ENCODE measurements at regions not wholly inside any gene's neighbourhood (a gene's known extent, or its start where the extent isn't known, plus 50 kb on each side); places are given as distances from the start of the nearest gene placed in this dataset.

GRCh38 chr19:23519031-23519430 lies 123.8 kb upstream of the ZNF91 start:
- no peak for DNase-seq (ENCODE audit: low spot score)
- H3K9ac ChIP-seq (ENCODE audit: low read depth in 1 of 2, low read length in 2 of 2), result no peak overlapping the region
- H3K36me3 ChIP-seq (ENCODE audit: control insufficient read depth in 4 of 4, insufficient read depth in 3 of 4, low read depth in 1 of 4, low read length in 3 of 4), result no peaks in the 10 kb centered on the region
- peaks cover 0 to 13% (median 4%) of the 10 kb centered on the region in 4 donors for H3K9me3 ChIP-seq (ENCODE audit: control insufficient read depth in 4 of 4, low read length in 3 of 4)
- no peak overlapping the region for H3K4me3 ChIP-seq (ENCODE audit: low read depth in 1 of 3, low read length in 3 of 3)
- H3K27ac ChIP-seq (ENCODE audit: low read depth in 1 of 2, low read length in 2 of 2), result no peak overlapping the region
- 49% methylated on average over 1 of the region's 1 CpG for WGBS
- H3K4me1 ChIP-seq (ENCODE audit: control insufficient read depth in 4 of 4, insufficient read depth in 4 of 4, low read length in 3 of 4), result no peaks in the 10 kb centered on the region
- TF ChIP-seq ZBTB33 (IDR thresholded peaks at IDR 0.05), result no peak
- TF ChIP-seq MAX (IDR thresholded peaks at IDR 0.05), result no peak
- H3K27me3 ChIP-seq (ENCODE audit: control insufficient read depth in 4 of 4, insufficient read depth in 4 of 4, low read length in 3 of 4), result no peaks in the 10 kb centered on the region

GRCh38 chr19:23516266-23516665 lies 121.0 kb upstream of the ZNF91 start:
- H3K36me3 ChIP-seq (ENCODE audit: control insufficient read depth in 4 of 4, insufficient read depth in 3 of 4, low read depth in 1 of 4, low read length in 3 of 4), result no peaks in the 10 kb centered on the region
- no peak overlapping the region for H3K27ac ChIP-seq (ENCODE audit: low read depth in 1 of 2, low read length in 2 of 2)
- no peak for DNase-seq (ENCODE audit: low spot score)
- TF ChIP-seq MAX (IDR thresholded peaks at IDR 0.05) (no peak), JUND (IDR thresholded peaks at IDR 0.05) (no peak), ZBTB33 (IDR thresholded peaks at IDR 0.05) (no peak), RXRA (IDR thresholded peaks at IDR 0.05) (no peak), HNF4G (IDR thresholded peaks at IDR 0.05) (no peak)
- 80% methylated on average over 2 of the region's 2 CpGs for WGBS
- H3K4me1 ChIP-seq (ENCODE audit: control insufficient read depth in 4 of 4, insufficient read depth in 4 of 4, low read length in 3 of 4), result no peaks in the 10 kb centered on the region
- no peak overlapping the region for H3K4me3 ChIP-seq (ENCODE audit: low read depth in 1 of 3, low read length in 3 of 3)
- peaks cover 0 to 9% (median under 1%) of the 10 kb centered on the region in 4 donors for H3K9me3 ChIP-seq (ENCODE audit: control insufficient read depth in 4 of 4, low read length in 3 of 4)
- no peak overlapping the region for H3K9ac ChIP-seq (ENCODE audit: low read depth in 1 of 2, low read length in 2 of 2)
- no peaks in the 10 kb centered on the region for H3K27me3 ChIP-seq (ENCODE audit: control insufficient read depth in 4 of 4, insufficient read depth in 4 of 4, low read length in 3 of 4)

GRCh38 chr19:23515551-23515950 lies 120.3 kb upstream of the ZNF91 start:
- Histone ChIP-seq H3K27ac (ENCODE audit: low read depth in 1 of 2, low read length in 2 of 2) (no peak overlapping the region), H3K9ac (ENCODE audit: low read depth in 1 of 2, low read length in 2 of 2) (no peak overlapping the region), H3K36me3 (ENCODE audit: control insufficient read depth in 4 of 4, insufficient read depth in 3 of 4, low read depth in 1 of 4, low read length in 3 of 4) (no peaks in the 10 kb centered on the region), H3K27me3 (ENCODE audit: control insufficient read depth in 4 of 4, insufficient read depth in 4 of 4, low read length in 3 of 4) (no peaks in the 10 kb centered on the region), H3K9me3 (ENCODE audit: control insufficient read depth in 4 of 4, low read length in 3 of 4) (peaks cover 0 to 7% (median under 1%) of the 10 kb centered on the region in 4 donors), H3K4me3 (ENCODE audit: low read depth in 1 of 3, low read length in 3 of 3) (no peak overlapping the region), H3K4me1 (ENCODE audit: control insufficient read depth in 4 of 4, insufficient read depth in 4 of 4, low read length in 3 of 4) (no peaks in the 10 kb centered on the region)
- WGBS, result 71% methylated on average over 1 of the region's 1 CpG
- no peak for DNase-seq (ENCODE audit: low spot score)
- TF ChIP-seq SP1 (IDR thresholded peaks at IDR 0.05) (no peak), NR2F2 (IDR thresholded peaks at IDR 0.05) (no peak), REST (IDR thresholded peaks at IDR 0.05) (no peak), GABPA (IDR thresholded peaks at IDR 0.05 in 1 of 2, conservative IDR thresholded peaks at IDR 0.05 in 1 of 2) (no peak), YY1 (IDR thresholded peaks at IDR 0.05) (no peak), JUND (IDR thresholded peaks at IDR 0.05) (no peak)

Measured in liver (tissue), 7 donors.